ENCODE measurements at regions not wholly inside any gene's neighbourhood (a gene's known extent, or its start where the extent isn't known, plus 50 kb on each side); places are given as distances from the start of the nearest gene placed in this dataset.

DNA sequence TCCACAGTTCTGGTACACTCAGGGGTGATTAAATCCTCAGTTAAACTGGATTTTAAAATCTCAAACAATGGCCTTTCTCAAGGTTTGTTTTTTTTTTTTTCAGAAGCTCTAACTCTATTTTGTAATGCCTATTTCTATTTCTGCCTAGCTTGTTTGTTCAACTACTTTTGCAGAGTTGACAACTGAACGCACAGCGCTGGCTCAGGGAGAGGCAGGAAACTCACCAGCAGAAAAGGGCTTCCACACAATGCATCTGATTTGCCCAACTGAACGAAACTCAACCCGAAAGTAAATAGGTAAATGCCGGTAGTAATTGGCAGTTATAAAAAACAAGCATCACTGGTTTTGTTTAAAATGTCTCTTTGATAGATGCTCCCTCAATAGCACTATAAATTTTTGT, 52.7 kb upstream of the CNEP1R1 start:
- no peaks in the 10 kb centered on the region for H3K79me2 ChIP-seq (replicated peaks; ENCODE audit: insufficient read depth)
- no peak overlapping the region for H3K27ac ChIP-seq (ENCODE audit: low read depth)
- no peaks in the 10 kb centered on the region for H3K36me3 ChIP-seq (ENCODE audit: insufficient read depth)
- no peaks in the 10 kb centered on the region for H3K27me3 ChIP-seq (ENCODE audit: insufficient read depth)
- Mint-ChIP-seq H3K27me3 (ENCODE audit: insufficient read depth, low read depth, poor library complexity) (peaks cover 6% of the 10 kb centered on the region), H3K36me3 (ENCODE audit: low read depth) (no peaks in the 10 kb centered on the region), H3K9me3 (peaks cover 3% of the 10 kb centered on the region; the same call in 1 of the 3 replicates), H3K27ac (no peak overlapping the region), H3K4me3 (no peak overlapping the region), H3K4me1 (peaks cover 11% of the 10 kb centered on the region)
- no peaks in the 10 kb centered on the region for H3K9me2 ChIP-seq (ENCODE audit: insufficient read depth)
- no peaks in the 10 kb centered on the region for H3F3A ChIP-seq (replicated peaks; ENCODE audit: low read depth)
- no peaks in the 10 kb centered on the region for H4K20me1 ChIP-seq (replicated peaks; ENCODE audit: insufficient read depth)
- no peak for ATAC-seq
- TF ChIP-seq, protein P1, sequence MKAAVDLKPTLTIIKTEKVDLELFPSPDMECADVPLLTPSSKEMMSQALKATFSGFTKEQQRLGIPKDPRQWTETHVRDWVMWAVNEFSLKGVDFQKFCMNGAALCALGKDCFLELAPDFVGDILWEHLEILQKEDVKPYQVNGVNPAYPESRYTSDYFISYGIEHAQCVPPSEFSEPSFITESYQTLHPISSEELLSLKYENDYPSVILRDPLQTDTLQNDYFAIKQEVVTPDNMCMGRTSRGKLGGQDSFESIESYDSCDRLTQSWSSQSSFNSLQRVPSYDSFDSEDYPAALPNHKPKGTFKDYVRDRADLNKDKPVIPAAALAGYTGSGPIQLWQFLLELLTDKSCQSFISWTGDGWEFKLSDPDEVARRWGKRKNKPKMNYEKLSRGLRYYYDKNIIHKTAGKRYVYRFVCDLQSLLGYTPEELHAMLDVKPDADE (IDR thresholded peaks at IDR 0.05), result no peak
- TF ChIP-seq NANOG (IDR thresholded peaks at IDR 0.05; ENCODE audit: borderline replicate concordance), result no peak
- no peak for TF ChIP-seq CREB1 (CRISPR knock-in tag; IDR thresholded peaks at IDR 0.05; ENCODE audit: low read depth)
- TF ChIP-seq, protein P2, sequence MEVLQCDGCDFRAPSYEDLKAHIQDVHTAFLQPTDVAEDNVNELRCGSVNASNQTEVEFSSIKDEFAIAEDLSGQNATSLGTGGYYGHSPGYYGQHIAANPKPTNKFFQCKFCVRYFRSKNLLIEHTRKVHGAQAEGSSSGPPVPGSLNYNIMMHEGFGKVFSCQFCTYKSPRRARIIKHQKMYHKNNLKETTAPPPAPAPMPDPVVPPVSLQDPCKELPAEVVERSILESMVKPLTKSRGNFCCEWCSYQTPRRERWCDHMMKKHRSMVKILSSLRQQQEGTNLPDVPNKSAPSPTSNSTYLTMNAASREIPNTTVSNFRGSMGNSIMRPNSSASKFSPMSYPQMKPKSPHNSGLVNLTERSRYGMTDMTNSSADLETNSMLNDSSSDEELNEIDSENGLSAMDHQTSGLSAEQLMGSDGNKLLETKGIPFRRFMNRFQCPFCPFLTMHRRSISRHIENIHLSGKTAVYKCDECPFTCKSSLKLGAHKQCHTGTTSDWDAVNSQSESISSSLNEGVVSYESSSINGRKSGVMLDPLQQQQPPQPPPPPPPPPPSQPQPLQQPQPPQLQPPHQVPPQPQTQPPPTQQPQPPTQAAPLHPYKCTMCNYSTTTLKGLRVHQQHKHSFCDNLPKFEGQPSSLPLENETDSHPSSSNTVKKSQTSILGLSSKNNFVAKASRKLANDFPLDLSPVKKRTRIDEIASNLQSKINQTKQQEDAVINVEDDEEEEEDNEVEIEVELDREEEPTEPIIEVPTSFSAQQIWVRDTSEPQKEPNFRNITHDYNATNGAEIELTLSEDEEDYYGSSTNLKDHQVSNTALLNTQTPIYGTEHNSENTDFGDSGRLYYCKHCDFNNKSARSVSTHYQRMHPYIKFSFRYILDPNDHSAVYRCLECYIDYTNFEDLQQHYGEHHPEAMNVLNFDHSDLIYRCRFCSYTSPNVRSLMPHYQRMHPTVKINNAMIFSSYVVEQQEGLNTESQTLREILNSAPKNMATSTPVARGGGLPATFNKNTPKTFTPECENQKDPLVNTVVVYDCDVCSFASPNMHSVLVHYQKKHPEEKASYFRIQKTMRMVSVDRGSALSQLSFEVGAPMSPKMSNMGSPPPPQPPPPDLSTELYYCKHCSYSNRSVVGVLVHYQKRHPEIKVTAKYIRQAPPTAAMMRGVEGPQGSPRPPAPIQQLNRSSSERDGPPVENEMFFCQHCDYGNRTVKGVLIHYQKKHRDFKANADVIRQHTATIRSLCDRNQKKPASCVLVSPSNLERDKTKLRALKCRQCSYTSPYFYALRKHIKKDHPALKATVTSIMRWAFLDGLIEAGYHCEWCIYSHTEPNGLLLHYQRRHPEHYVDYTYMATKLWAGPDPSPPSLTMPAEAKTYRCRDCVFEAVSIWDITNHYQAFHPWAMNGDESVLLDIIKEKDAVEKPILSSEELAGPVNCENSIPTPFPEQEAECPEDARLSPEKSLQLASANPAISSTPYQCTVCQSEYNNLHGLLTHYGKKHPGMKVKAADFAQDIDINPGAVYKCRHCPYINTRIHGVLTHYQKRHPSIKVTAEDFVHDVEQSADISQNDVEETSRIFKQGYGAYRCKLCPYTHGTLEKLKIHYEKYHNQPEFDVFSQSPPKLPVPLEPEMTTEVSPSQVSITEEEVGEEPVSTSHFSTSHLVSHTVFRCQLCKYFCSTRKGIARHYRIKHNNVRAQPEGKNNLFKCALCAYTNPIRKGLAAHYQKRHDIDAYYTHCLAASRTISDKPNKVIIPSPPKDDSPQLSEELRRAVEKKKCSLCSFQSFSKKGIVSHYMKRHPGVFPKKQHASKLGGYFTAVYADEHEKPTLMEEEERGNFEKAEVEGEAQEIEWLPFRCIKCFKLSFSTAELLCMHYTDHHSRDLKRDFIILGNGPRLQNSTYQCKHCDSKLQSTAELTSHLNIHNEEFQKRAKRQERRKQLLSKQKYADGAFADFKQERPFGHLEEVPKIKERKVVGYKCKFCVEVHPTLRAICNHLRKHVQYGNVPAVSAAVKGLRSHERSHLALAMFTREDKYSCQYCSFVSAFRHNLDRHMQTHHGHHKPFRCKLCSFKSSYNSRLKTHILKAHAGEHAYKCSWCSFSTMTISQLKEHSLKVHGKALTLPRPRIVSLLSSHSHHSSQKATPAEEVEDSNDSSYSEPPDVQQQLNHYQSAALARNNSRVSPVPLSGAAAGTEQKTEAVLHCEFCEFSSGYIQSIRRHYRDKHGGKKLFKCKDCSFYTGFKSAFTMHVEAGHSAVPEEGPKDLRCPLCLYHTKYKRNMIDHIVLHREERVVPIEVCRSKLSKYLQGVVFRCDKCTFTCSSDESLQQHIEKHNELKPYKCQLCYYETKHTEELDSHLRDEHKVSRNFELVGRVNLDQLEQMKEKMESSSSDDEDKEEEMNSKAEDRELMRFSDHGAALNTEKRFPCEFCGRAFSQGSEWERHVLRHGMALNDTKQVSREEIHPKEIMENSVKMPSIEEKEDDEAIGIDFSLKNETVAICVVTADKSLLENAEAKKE (CRISPR knock-in tag; IDR thresholded peaks at IDR 0.05), result no peak
- TF ChIP-seq, protein P3, sequence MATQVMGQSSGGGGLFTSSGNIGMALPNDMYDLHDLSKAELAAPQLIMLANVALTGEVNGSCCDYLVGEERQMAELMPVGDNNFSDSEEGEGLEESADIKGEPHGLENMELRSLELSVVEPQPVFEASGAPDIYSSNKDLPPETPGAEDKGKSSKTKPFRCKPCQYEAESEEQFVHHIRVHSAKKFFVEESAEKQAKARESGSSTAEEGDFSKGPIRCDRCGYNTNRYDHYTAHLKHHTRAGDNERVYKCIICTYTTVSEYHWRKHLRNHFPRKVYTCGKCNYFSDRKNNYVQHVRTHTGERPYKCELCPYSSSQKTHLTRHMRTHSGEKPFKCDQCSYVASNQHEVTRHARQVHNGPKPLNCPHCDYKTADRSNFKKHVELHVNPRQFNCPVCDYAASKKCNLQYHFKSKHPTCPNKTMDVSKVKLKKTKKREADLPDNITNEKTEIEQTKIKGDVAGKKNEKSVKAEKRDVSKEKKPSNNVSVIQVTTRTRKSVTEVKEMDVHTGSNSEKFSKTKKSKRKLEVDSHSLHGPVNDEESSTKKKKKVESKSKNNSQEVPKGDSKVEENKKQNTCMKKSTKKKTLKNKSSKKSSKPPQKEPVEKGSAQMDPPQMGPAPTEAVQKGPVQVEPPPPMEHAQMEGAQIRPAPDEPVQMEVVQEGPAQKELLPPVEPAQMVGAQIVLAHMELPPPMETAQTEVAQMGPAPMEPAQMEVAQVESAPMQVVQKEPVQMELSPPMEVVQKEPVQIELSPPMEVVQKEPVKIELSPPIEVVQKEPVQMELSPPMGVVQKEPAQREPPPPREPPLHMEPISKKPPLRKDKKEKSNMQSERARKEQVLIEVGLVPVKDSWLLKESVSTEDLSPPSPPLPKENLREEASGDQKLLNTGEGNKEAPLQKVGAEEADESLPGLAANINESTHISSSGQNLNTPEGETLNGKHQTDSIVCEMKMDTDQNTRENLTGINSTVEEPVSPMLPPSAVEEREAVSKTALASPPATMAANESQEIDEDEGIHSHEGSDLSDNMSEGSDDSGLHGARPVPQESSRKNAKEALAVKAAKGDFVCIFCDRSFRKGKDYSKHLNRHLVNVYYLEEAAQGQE (IDR thresholded peaks at IDR 0.05; ENCODE audit: unreplicated experiment), result no peak
- TF ChIP-seq, protein P4, sequence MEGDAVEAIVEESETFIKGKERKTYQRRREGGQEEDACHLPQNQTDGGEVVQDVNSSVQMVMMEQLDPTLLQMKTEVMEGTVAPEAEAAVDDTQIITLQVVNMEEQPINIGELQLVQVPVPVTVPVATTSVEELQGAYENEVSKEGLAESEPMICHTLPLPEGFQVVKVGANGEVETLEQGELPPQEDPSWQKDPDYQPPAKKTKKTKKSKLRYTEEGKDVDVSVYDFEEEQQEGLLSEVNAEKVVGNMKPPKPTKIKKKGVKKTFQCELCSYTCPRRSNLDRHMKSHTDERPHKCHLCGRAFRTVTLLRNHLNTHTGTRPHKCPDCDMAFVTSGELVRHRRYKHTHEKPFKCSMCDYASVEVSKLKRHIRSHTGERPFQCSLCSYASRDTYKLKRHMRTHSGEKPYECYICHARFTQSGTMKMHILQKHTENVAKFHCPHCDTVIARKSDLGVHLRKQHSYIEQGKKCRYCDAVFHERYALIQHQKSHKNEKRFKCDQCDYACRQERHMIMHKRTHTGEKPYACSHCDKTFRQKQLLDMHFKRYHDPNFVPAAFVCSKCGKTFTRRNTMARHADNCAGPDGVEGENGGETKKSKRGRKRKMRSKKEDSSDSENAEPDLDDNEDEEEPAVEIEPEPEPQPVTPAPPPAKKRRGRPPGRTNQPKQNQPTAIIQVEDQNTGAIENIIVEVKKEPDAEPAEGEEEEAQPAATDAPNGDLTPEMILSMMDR (conservative IDR thresholded peaks at IDR 0.05; ENCODE audit: low read depth in 2 of 2), result no peak
- no peak overlapping the region for H2AFZ ChIP-seq
- DNase-seq (ENCODE audit: low spot score), result no peak
- H3K4me2 ChIP-seq, result no peak overlapping the region
- no peaks in the 10 kb centered on the region for H3K4me1 ChIP-seq (ENCODE audit: insufficient read depth)
- H3K4me3 ChIP-seq, result no peak overlapping the region

Data from GM23338 (cell line).